Loucy (cell line): ENCODE measurements at regions not wholly inside any gene's neighbourhood (a gene's known extent, or its start where the extent isn't known, plus 50 kb on each side); places are given as distances from the start of the nearest gene placed in this dataset.

ENCODE experiments used
- EZH2phosphoT487 ChIP-seq: fragments of 200-600 bp; IDR thresholded peaks from 2 replicates; pipeline ENCODE4 v1.6.1; 2018; ENCODE audit warnings: antibody characterized with exemption, mild to moderate bottlenecking, moderate library complexity, borderline replicate concordance
- TF ChIP-seq, protein P1 (sequence below): fragments of 200-600 bp; sonication (generic); conservative IDR thresholded peaks from 2 replicates; pipeline ENCODE4 v1.5.1; 2014; ENCODE audit warnings: mild to moderate bottlenecking, antibody characterized with exemption, low read length

DNA sequence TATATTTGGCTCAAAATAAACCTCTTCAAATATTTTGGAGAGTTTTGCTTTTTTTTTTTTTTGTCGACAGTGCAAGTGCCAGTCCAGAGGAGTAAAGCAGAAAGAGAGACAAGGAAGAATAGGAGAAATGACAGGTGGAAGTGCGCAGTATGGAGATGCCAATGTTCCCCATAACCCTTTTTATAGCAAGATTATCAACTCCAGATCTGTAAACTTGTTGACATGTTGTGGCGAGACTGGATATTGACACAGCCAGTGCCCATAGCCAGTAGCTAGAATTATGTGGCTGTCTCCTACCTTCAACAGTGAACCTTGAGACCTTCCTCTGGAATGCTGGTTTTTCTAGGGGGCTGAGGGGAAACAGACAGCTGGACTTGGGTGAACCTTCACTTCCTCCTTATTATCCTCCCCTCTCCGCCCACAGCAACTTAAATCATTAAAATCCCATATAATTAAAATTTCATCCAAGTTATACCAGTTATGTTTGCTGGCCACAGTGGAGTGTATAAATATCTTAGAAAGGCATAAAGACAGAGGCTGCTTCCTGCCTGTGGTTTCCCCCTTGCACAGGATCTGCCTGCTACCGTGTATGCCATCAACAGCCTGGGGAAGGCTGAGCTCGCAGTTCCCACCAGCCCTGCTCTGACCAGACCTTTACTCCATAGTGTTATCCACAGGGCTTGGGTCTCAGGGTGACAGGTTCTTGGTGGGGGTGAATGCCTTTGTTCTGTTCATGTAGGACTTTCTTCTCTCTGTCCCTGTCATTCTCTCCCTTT is 112.3 kb upstream of the ANKH start:
- TF ChIP-seq, protein P1, sequence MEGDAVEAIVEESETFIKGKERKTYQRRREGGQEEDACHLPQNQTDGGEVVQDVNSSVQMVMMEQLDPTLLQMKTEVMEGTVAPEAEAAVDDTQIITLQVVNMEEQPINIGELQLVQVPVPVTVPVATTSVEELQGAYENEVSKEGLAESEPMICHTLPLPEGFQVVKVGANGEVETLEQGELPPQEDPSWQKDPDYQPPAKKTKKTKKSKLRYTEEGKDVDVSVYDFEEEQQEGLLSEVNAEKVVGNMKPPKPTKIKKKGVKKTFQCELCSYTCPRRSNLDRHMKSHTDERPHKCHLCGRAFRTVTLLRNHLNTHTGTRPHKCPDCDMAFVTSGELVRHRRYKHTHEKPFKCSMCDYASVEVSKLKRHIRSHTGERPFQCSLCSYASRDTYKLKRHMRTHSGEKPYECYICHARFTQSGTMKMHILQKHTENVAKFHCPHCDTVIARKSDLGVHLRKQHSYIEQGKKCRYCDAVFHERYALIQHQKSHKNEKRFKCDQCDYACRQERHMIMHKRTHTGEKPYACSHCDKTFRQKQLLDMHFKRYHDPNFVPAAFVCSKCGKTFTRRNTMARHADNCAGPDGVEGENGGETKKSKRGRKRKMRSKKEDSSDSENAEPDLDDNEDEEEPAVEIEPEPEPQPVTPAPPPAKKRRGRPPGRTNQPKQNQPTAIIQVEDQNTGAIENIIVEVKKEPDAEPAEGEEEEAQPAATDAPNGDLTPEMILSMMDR, result no peak
- TF ChIP-seq EZH2phosphoT487, result no peak
